WERI-Rb-1 (cell line): ENCODE measurements at regions not wholly inside any gene's neighbourhood (a gene's known extent, or its start where the extent isn't known, plus 50 kb on each side); places are given as distances from the start of the nearest gene placed in this dataset.
A peak's percentile ranks its signal among the peaks of the same experiment; 100 is the strongest.

Source experiments
- DNase-seq: peaks from one replicate; pipeline ENCODE4 v3.0.0-alpha.2; 2020
- H3K27ac ChIP-seq: fragments of 250-450 bp; sonication (Bioruptor Pico); 2 replicates; pipeline ENCODE4 v1.5.1; 2020; ENCODE audit warnings: mild to moderate bottlenecking, moderate library complexity
- H3K27me3 ChIP-seq: fragments of 250-450 bp; sonication (Bioruptor Pico); 2 replicates; pipeline ENCODE4 v1.5.1; 2021; ENCODE audit warnings: mild to moderate bottlenecking, low read depth, moderate library complexity; ENCODE audit not compliant: insufficient read depth, severe bottlenecking
- H3K36me3 ChIP-seq: fragments of 250-450 bp; sonication (Bioruptor Pico); 2 replicates; pipeline ENCODE4 v1.5.1; 2020; ENCODE audit warnings: mild to moderate bottlenecking, moderate library complexity
- H3K4me3 ChIP-seq: 2 replicates; pipeline ENCODE4 v1.5.1; 2011; ENCODE audit warnings: low read depth, mild to moderate bottlenecking, control low read depth, low read length
- H3K9me3 ChIP-seq: fragments of 250-450 bp; sonication (Bioruptor Pico); 2 replicates; pipeline ENCODE4 v1.5.1; 2021; ENCODE audit warnings: mild to moderate bottlenecking, moderate library complexity; ENCODE audit not compliant: severe bottlenecking
- TF ChIP-seq, protein P1 (sequence below): IDR thresholded peaks from 2 replicates; pipeline ENCODE4 v1.5.1; 2011; ENCODE audit warnings: low read depth, mild to moderate bottlenecking, control low read depth, inconsistent platforms, low read length

DNA sequence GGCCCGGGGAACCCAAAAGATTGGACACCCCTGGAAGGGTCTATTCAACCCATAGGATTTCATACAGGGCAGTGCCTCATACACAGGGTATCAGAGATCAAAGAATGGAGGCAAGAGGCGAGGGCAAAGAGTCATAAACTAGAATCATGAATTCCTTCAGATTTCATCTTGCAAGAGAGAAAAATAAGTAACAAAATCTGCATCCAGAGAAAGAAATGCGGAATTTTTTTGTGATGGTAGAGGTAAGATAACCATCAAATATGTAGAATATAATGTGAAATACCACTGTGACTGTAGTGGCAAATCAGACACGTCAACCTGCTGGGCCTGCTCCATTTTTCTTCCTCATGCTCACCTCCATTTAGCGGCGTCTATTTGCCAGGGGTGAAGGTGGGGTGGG, 143.6 kb downstream of the SNX18 start:
- TF ChIP-seq, protein P1, sequence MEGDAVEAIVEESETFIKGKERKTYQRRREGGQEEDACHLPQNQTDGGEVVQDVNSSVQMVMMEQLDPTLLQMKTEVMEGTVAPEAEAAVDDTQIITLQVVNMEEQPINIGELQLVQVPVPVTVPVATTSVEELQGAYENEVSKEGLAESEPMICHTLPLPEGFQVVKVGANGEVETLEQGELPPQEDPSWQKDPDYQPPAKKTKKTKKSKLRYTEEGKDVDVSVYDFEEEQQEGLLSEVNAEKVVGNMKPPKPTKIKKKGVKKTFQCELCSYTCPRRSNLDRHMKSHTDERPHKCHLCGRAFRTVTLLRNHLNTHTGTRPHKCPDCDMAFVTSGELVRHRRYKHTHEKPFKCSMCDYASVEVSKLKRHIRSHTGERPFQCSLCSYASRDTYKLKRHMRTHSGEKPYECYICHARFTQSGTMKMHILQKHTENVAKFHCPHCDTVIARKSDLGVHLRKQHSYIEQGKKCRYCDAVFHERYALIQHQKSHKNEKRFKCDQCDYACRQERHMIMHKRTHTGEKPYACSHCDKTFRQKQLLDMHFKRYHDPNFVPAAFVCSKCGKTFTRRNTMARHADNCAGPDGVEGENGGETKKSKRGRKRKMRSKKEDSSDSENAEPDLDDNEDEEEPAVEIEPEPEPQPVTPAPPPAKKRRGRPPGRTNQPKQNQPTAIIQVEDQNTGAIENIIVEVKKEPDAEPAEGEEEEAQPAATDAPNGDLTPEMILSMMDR, result no peak
- no peaks in the 10 kb centered on the region for H3K36me3 ChIP-seq
- no peak overlapping the region for H3K4me3 ChIP-seq
- no peaks in the 10 kb centered on the region for H3K9me3 ChIP-seq
- DNase-seq, result no peak
- H3K27me3 ChIP-seq, result no peaks in the 10 kb centered on the region
- no peak overlapping the region for H3K27ac ChIP-seq

DNA sequence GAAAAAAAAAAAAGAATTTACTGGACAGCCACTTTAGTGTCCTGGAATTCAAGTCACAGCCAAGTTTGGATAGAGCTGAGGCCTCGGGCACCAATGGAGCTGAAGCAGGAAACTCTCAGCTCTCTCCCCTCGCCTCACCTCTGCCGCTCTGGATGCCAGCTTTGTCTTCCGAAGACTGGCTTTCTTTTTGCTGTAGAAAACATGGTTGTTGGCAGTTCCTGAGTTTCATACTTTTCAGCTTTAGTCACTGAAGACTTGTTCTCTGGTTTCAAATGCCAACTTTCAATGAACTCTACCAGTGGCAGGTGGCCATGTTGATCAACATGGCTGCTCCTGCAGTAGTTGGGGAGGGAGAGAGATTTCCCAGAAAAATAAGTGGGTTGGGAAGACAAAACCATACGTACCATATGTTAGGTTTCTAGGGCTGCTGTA, 142.2 kb downstream of the SNX18 start:
- no peaks in the 10 kb centered on the region for H3K27me3 ChIP-seq
- no peak overlapping the region for H3K27ac ChIP-seq
- TF ChIP-seq, protein P1, result no peak
- no peaks in the 10 kb centered on the region for H3K36me3 ChIP-seq
- H3K9me3 ChIP-seq, result no peaks in the 10 kb centered on the region
- no peak overlapping the region for H3K4me3 ChIP-seq
- DNase-seq, result no peak

DNA sequence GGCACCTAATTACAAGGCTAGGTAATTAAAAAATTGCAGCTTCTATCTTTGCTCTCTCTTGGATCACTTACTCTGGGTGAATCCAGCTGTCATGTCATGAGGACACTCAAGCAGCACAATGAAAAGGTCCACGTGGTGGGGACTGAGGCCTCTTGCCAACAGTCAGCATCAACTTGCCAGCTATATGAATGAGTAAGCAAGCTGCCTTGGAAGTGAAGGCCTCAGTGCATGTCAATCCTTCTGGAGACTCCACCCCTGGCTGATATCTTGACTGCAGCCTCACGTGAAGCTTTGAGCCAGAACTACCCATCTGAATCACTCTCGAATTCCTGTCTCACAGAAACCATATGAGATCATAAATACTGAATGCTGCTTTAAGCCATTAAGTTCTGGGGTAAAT, 140.5 kb downstream of the SNX18 start:
- TF ChIP-seq, protein P1, result no peak
- Histone ChIP-seq H3K27ac (no peak overlapping the region), H3K36me3 (no peaks in the 10 kb centered on the region), H3K9me3 (no peaks in the 10 kb centered on the region), H3K27me3 (no peaks in the 10 kb centered on the region), H3K4me3 (no peak overlapping the region)
- DNase-seq, result no peak

DNA sequence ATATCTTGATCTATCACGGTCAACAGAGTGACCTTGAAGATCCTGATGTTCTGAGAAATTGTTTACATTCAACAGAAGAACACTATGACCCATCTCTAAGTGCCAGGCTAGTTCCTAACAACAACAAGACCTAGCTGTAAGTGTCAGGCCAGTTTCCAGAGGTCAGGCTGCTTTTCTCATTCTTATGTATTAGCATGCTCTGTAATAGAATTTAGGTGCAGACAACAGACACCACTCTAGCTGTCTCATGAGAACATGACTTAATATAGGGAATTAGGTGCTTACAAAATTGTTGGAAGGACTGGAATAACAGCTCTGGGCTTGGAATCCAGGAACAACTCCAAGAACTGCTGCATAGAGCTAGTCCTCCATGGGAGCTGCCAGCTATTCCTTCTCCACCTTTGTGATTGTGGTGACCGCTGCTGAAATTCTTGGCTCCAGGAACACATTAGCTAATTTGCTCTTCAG, 138.7 kb downstream of the SNX18 start:
- H3K4me3 ChIP-seq, result no peak overlapping the region
- no peak for DNase-seq
- no peaks in the 10 kb centered on the region for H3K36me3 ChIP-seq
- peak overlapping the region; percentile 38 for H3K27ac ChIP-seq
- no peaks in the 10 kb centered on the region for H3K9me3 ChIP-seq
- no peaks in the 10 kb centered on the region for H3K27me3 ChIP-seq
- TF ChIP-seq, protein P1, result no peak

DNA sequence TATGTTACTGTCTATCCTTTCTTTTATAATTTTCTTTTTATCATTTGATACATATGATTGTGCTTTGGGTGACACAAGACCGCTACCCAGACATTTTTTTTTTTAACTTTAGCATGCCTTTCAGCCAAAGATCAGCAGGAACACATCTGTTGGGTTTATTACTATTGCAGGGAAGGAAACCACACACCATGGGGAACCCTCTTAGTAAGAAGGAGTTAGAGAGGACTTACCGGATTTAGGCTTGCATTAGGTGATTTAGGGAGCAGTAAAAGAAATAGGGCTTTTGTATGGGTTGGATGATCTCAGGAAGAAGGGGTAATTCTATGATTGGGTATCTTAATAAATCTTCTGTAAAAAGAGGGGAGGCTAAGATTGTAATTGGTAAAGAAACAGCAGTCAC, 138.2 kb downstream of the SNX18 start:
- peak; percentile 48 for DNase-seq

DNA sequence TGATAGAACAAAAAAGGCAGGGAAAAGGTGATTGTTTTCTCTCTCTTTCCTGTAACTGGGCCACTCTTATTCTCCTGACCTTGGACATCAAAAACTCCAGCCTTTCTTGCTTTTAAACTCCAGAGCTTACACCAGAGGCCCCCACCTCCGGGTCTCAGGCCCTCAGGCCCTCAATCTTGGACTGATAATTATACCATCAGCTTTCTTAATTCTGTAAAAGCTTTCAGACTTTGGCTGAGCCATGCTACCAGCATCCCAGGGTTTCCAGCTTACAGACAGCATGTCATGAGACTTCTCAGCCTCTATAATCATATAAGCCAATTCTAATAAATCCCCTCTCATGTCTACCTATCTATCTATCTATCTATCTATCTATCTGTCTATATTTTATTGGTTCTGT, 137.7 kb downstream of the SNX18 start:
- H3K36me3 ChIP-seq, result no peaks in the 10 kb centered on the region
- H3K27ac ChIP-seq, result peak overlapping the region; percentile 64
- TF ChIP-seq, protein P1, result no peak
- peak; percentile 82 for DNase-seq
- H3K27me3 ChIP-seq, result no peaks in the 10 kb centered on the region
- H3K9me3 ChIP-seq, result no peaks in the 10 kb centered on the region
- no peak overlapping the region for H3K4me3 ChIP-seq

More for the DNA sequence above, 138.2 kb downstream of the SNX18 start:
- TF ChIP-seq, protein P1, result no peak
- Histone ChIP-seq H3K36me3 (no peaks in the 10 kb centered on the region), H3K27me3 (no peaks in the 10 kb centered on the region), H3K9me3 (no peaks in the 10 kb centered on the region), H3K27ac (peak overlapping the region; percentile 64), H3K4me3 (no peak overlapping the region)
